GM23248 (cell line): ENCODE measurements at regions not wholly inside any gene's neighbourhood (a gene's known extent, or its start where the extent isn't known, plus 50 kb on each side); places are given as distances from the start of the nearest gene placed in this dataset. TPM values are rescaled to one million over a fixed set of nuclear protein-coding genes. Genes with fewer than 3 reads are reported as not detected.
"Not testable (repeated sequence)": the region's sequence is repeated elsewhere in the genome, so short reads cannot be mapped to it uniquely, and the experiment has no call there.

Experiments
- DNase-seq: peaks from one replicate; pipeline ENCODE4 v3.0.0-alpha.2; 2015
- H2AFZ ChIP-seq: fragments of 200-600 bp; sonication (generic); 2 replicates; pipeline ENCODE4 v1.6.1; 2016; ENCODE audit warnings: antibody characterized with exemption
- H3F3A ChIP-seq: fragments of 200-600 bp; sonication (generic); 2 replicates; pipeline ENCODE4 v1.6.1; 2016; ENCODE audit warnings: mild to moderate bottlenecking, antibody characterized with exemption, mixed run types; ENCODE audit not compliant: insufficient read depth
- H3K27ac ChIP-seq: fragments of 200-600 bp; sonication (generic); 2 replicates; pipeline ENCODE4 v1.5.1; 2016; ENCODE audit warnings: mild to moderate bottlenecking
- H3K27me3 ChIP-seq: fragments of 200-600 bp; sonication (generic); replicated peaks from 2 replicates; pipeline ENCODE4 v1.6.1; 2016; ENCODE audit warnings: mild to moderate bottlenecking; ENCODE audit not compliant: insufficient read depth
- H3K36me3 ChIP-seq: fragments of 200-600 bp; sonication (generic); 2 replicates; pipeline ENCODE4 v1.6.1; 2016; ENCODE audit warnings: low read depth, mild to moderate bottlenecking
- H3K4me1 ChIP-seq: fragments of 200-600 bp; sonication (generic); 2 replicates; pipeline ENCODE4 v1.6.1; 2016; ENCODE audit warnings: mild to moderate bottlenecking; ENCODE audit not compliant: insufficient read depth
- H3K4me2 ChIP-seq: fragments of 200-600 bp; sonication (generic); one replicate; pipeline ENCODE4 v1.6.1; 2016; ENCODE audit warnings: mild to moderate bottlenecking; ENCODE audit not compliant: unreplicated experiment
- H3K4me3 ChIP-seq: fragments of 200-600 bp; sonication (generic); 2 replicates; pipeline ENCODE4 v1.5.1; 2016; ENCODE audit warnings: mild to moderate bottlenecking
- H3K79me2 ChIP-seq: fragments of 200-600 bp; sonication (generic); 2 replicates; pipeline ENCODE4 v1.6.1; 2016; ENCODE audit warnings: mild to moderate bottlenecking; ENCODE audit not compliant: insufficient read depth
- H3K9ac ChIP-seq: fragments of 200-600 bp; sonication (generic); 2 replicates; pipeline ENCODE4 v1.6.1; 2016; ENCODE audit warnings: mild to moderate bottlenecking
- H3K9me2 ChIP-seq: fragments of 200-600 bp; sonication (generic); 2 replicates; pipeline ENCODE4 v1.6.1; 2016; ENCODE audit warnings: mixed run types, mild to moderate bottlenecking, moderate library complexity; ENCODE audit not compliant: insufficient read depth
- H3K9me3 ChIP-seq: fragments of 200-600 bp; sonication (generic); one replicate; pipeline ENCODE4 v1.6.1; 2017; ENCODE audit warnings: low read depth
- H4K20me1 ChIP-seq: fragments of 200-600 bp; sonication (generic); 2 replicates; pipeline ENCODE4 v1.6.0; 2016; ENCODE audit not compliant: insufficient read depth
- EZH2phosphoT487 ChIP-seq: fragments of 200-600 bp; sonication (generic); IDR thresholded peaks from 2 replicates; pipeline ENCODE4 v1.6.1; 2018; ENCODE audit warnings: antibody characterized with exemption, moderate library complexity, mild to moderate bottlenecking, low read depth; ENCODE audit not compliant: insufficient read depth
- WGBS, 2 experiments: methylation state at CpG; one replicate each; pipeline ENCODE4 v1.1.6; 2015 to 2017; ENCODE audit warnings: low lambda C conversion rate in 2 of 2, low coverage in 1 of 2; ENCODE audit errors: missing lambda C conversion rate in 2 of 2; 5-methylcytosine and 5-hydroxymethylcytosine counted together
- in situ Hi-C: fragments of 300-500 bp; cut with MboI; formaldehyde crosslinking; loops from 2 replicates; pipeline ENCODE4 v1.15.0; 2020
- small RNA-seq: library from RNA; depleted of rRNA; stranded (forward); fragments of <200 nt; gene quantifications from one replicate; pipeline ENCODE3, GENCODE V24; 2014; ENCODE audit warnings: low read depth, low replicate concordance

- Histone ChIP-seq H3K9me2 (no peaks in the 10 kb centered on the region), H3K36me3 (no peaks in the 10 kb centered on the region), H3K27me3 (no peaks in the 10 kb centered on the region), H2AFZ (no peak overlapping the region), H3K4me2 (no peak overlapping the region), H3K9ac (no peak overlapping the region), H3K27ac (no peak overlapping the region), H3K4me1 (no peaks in the 10 kb centered on the region), H3K4me3 (no peak overlapping the region), H3K79me2 (no peaks in the 10 kb centered on the region), H4K20me1 (no peaks in the 10 kb centered on the region; the same call in 1 of the 2 replicates), H3K9me3 (no peaks in the 10 kb centered on the region), H3F3A (no peaks in the 10 kb centered on the region)
- 63 to 70% methylated on average over 2 of the region's 2 CpGs for WGBS, 2 experiments
- TF ChIP-seq EZH2phosphoT487, result no peak
- no peak for DNase-seq
- in situ Hi-C loops, result no loop called here
Measured at GRCh38 chr4:150023489-150023888, 54.8 kb upstream of the DCLK2 start.

- H3K36me3 ChIP-seq, in situ Hi-C loops, DNase-seq, H3K4me3 ChIP-seq, H3K9ac ChIP-seq, H3K4me1 ChIP-seq, H3K9me3 ChIP-seq, H3F3A ChIP-seq, H3K27ac ChIP-seq, H4K20me1 ChIP-seq, H2AFZ ChIP-seq, H3K4me2 ChIP-seq, H3K9me2 ChIP-seq, H3K27me3 ChIP-seq, H3K79me2 ChIP-seq: not testable (repeated sequence)
Measured at GRCh38 chr4:150026987-150027386, 51.3 kb upstream of the DCLK2 start.

Small RNA genes in the stretch of these regions (small RNA-seq; reads per million reads assigned to genes)
- gene RNA5SP167 (not detected), gene RNU6-1230P (not detected)
